HUES6 (cell line): ENCODE measurements at regions not wholly inside any gene's neighbourhood (a gene's known extent, or its start where the extent isn't known, plus 50 kb on each side); places are given as distances from the start of the nearest gene placed in this dataset.

Experiments used
- H3K27ac ChIP-seq: 2 replicates; pipeline ENCODE4 v1.7.0; 2013; ENCODE audit warnings: low read depth, mild to moderate bottlenecking, low read length, inconsistent platforms
- H3K27me3 ChIP-seq: 2 replicates; pipeline ENCODE4 v1.6.1; 2013; ENCODE audit warnings: low read length; ENCODE audit not compliant: control insufficient read depth, insufficient read depth
- H3K36me3 ChIP-seq: 2 replicates; pipeline ENCODE4 v1.6.1; 2013; ENCODE audit warnings: low read length; ENCODE audit not compliant: control insufficient read depth, insufficient read depth
- H3K4me1 ChIP-seq: 2 replicates; pipeline ENCODE4 v1.6.1; 2013; ENCODE audit warnings: low read length; ENCODE audit not compliant: control insufficient read depth, insufficient read depth
- H3K4me3 ChIP-seq: 2 replicates; pipeline ENCODE4 v1.5.1; 2013; ENCODE audit warnings: low read depth, low read length
- H3K9ac ChIP-seq: one replicate; pipeline ENCODE4 v1.6.1; 2013; ENCODE audit warnings: mild to moderate bottlenecking, low read length
- H3K9me3 ChIP-seq: 2 replicates; pipeline ENCODE4 v1.6.1; 2013; ENCODE audit warnings: low read depth, low read length; ENCODE audit not compliant: control insufficient read depth, insufficient read depth

GRCh38 chr6:112770308-112770707 lies 423.2 kb downstream of the RFPL4B start:
- no peak overlapping the region for H3K9ac ChIP-seq
- no peak overlapping the region for H3K4me3 ChIP-seq
- no peak overlapping the region for H3K27ac ChIP-seq
- no peaks in the 10 kb centered on the region for H3K36me3 ChIP-seq
- peaks cover 6% of the 10 kb centered on the region for H3K9me3 ChIP-seq
- H3K4me1 ChIP-seq, result no peaks in the 10 kb centered on the region
- no peaks in the 10 kb centered on the region for H3K27me3 ChIP-seq

GRCh38 chr6:112773187-112773586 lies 426.1 kb downstream of the RFPL4B start:
- Histone ChIP-seq H3K27ac (no peak overlapping the region), H3K9ac (no peak overlapping the region)

DNA sequence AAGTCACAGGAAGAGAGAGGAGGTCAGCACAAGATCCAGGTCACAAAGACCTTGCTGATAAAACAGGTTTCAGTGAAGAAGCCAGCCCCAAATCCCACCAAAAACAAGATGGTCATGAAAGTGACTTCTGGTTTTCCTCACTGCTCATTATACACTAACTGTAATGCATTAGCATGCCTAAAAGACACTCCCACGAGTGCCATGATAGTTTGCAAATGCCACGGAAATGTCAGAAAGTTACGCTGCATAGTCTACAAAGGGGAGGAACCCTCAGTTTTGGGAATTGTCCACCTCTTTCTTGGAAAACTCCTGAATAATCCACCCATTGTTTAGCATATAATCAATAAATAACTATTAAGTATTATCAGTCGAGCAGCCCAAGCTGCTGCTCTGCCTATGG lies 427.2 kb downstream of the RFPL4B start:
- H3K4me1 ChIP-seq, result no peaks in the 10 kb centered on the region
- no peak overlapping the region for H3K9ac ChIP-seq

More at GRCh38 chr6:112773187-112773586, 426.1 kb downstream of the RFPL4B start:
- H3K4me1 ChIP-seq, result no peaks in the 10 kb centered on the region
- no peak overlapping the region for H3K4me3 ChIP-seq
- no peaks in the 10 kb centered on the region for H3K27me3 ChIP-seq
- H3K36me3 ChIP-seq, result no peaks in the 10 kb centered on the region
- no peaks in the 10 kb centered on the region for H3K9me3 ChIP-seq

GRCh38 chr6:112780498-112781096 lies 433.5 kb downstream of the RFPL4B start:
- no peak overlapping the region for H3K27ac ChIP-seq
- H3K9me3 ChIP-seq, result no peaks in the 10 kb centered on the region
- H3K4me3 ChIP-seq, result no peak overlapping the region
- H3K9ac ChIP-seq, result no peak overlapping the region
- no peaks in the 10 kb centered on the region for H3K36me3 ChIP-seq
- H3K4me1 ChIP-seq, result peaks cover 5% of the 10 kb centered on the region; the same call in 1 of the 2 replicates
- H3K27me3 ChIP-seq, result no peaks in the 10 kb centered on the region

More for the DNA sequence above, 427.2 kb downstream of the RFPL4B start:
- H3K9me3 ChIP-seq, result no peaks in the 10 kb centered on the region
- no peak overlapping the region for H3K27ac ChIP-seq
- no peaks in the 10 kb centered on the region for H3K36me3 ChIP-seq
- H3K27me3 ChIP-seq, result no peaks in the 10 kb centered on the region
- H3K4me3 ChIP-seq, result no peak overlapping the region

GRCh38 chr6:112781241-112781640 lies 434.1 kb downstream of the RFPL4B start:
- H3K4me3 ChIP-seq, result no peak overlapping the region
- no peaks in the 10 kb centered on the region for H3K9me3 ChIP-seq
- peaks cover 5% of the 10 kb centered on the region; the same call in 1 of the 2 replicates for H3K4me1 ChIP-seq
- no peak overlapping the region for H3K27ac ChIP-seq
- H3K36me3 ChIP-seq, result no peaks in the 10 kb centered on the region
- no peak overlapping the region for H3K9ac ChIP-seq
- no peaks in the 10 kb centered on the region for H3K27me3 ChIP-seq

DNA sequence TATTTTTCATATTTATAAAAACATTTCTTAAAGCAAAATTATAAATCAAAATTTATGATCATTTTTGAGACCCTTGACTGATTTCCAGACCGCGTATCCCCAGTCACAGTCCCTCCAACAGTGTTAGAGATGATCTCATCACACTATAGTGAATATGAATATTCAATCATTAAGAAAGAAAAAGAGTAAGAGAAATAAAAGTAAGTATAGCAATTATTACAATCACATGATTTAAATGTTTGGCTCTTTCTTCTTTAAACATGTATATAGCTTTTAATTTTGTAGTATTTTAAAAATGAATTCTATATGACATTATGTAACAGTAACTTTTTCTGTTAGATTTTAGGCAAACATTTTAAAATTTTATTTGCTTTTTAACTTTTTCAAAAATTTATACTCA lies 438.3 kb downstream of the RFPL4B start:
- Histone ChIP-seq H3K4me3 (no peak overlapping the region), H3K27ac (no peak overlapping the region), H3K4me1 (no peaks in the 10 kb centered on the region), H3K9ac (no peak overlapping the region), H3K27me3 (no peaks in the 10 kb centered on the region), H3K36me3 (no peaks in the 10 kb centered on the region), H3K9me3 (no peaks in the 10 kb centered on the region)

GRCh38 chr6:112786801-112787200 lies 439.7 kb downstream of the RFPL4B start:
- H3K27me3 ChIP-seq, result no peaks in the 10 kb centered on the region
- no peak overlapping the region for H3K9ac ChIP-seq
- H3K9me3 ChIP-seq, result no peaks in the 10 kb centered on the region
- no peaks in the 10 kb centered on the region for H3K36me3 ChIP-seq
- no peak overlapping the region for H3K27ac ChIP-seq
- H3K4me1 ChIP-seq, result no peaks in the 10 kb centered on the region
- H3K4me3 ChIP-seq, result no peak overlapping the region

DNA sequence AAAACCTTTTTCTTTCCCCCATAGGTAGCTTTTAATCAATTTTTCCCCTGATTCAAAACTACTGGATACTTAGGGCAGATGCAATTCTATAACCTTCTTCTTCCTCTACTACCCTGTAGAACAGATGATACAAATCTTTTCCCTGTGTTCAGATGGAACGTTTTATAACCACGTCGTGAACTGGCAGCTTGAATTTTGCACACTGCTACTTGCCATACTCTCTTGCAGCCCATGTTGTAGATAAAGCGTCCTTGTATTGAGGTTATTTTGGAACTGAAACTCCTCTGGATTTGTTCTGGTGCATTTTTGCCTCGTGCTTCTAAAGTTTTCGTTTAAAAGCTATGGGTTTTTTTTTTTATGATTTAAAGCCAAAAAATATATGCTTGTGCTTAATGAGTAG lies 440.2 kb downstream of the RFPL4B start:
- Histone ChIP-seq H3K36me3 (no peaks in the 10 kb centered on the region), H3K27me3 (no peaks in the 10 kb centered on the region), H3K4me1 (no peaks in the 10 kb centered on the region), H3K9ac (no peak overlapping the region), H3K4me3 (no peak overlapping the region), H3K27ac (no peak overlapping the region), H3K9me3 (no peaks in the 10 kb centered on the region)

- no peaks in the 10 kb centered on the region for H3K4me1 ChIP-seq
- H3K9me3 ChIP-seq, result no peaks in the 10 kb centered on the region
- no peak overlapping the region for H3K27ac ChIP-seq
- no peaks in the 10 kb centered on the region for H3K36me3 ChIP-seq
- H3K4me3 ChIP-seq, result no peak overlapping the region
- H3K9ac ChIP-seq, result no peak overlapping the region
- H3K27me3 ChIP-seq, result peaks cover 8% of the 10 kb centered on the region; the same call in 1 of the 2 replicates
Observed at GRCh38 chr6:112795316-112795715, 448.2 kb downstream of the RFPL4B start.

- no peak overlapping the region for H3K4me3 ChIP-seq
- H3K4me1 ChIP-seq, result no peaks in the 10 kb centered on the region
- H3K36me3 ChIP-seq, result no peaks in the 10 kb centered on the region
- no peak overlapping the region for H3K9ac ChIP-seq
- no peak overlapping the region for H3K27ac ChIP-seq
- no peaks in the 10 kb centered on the region for H3K9me3 ChIP-seq
- H3K27me3 ChIP-seq, result peaks cover 8% of the 10 kb centered on the region; the same call in 1 of the 2 replicates
Observed at GRCh38 chr6:112796712-112797111, 449.6 kb downstream of the RFPL4B start.

DNA sequence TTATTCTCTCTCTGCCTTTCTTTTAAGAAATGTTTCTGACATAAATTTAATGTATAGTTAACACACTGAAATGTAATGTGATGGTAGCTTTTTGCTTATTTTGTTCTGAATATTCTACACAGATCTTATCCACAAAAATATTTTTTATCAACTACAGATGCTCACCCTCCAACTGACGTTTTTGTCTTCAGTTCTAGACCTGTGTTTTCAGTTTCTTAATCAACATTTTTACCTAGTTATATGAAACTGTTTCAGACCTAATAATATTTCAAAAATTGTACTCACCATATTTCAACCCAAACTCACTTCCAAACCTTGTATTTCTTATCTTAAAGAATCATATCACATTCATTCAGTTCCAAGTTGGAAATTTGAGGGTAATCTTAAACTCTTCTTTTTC lies 452.8 kb downstream of the RFPL4B start:
- H3K27ac ChIP-seq, result no peak overlapping the region
- no peaks in the 10 kb centered on the region for H3K4me1 ChIP-seq
- peaks cover 4% of the 10 kb centered on the region; the same call in 1 of the 2 replicates for H3K27me3 ChIP-seq
- H3K9ac ChIP-seq, result no peak overlapping the region
- no peak overlapping the region for H3K4me3 ChIP-seq
- H3K9me3 ChIP-seq, result no peaks in the 10 kb centered on the region
- no peaks in the 10 kb centered on the region for H3K36me3 ChIP-seq
